Omental fat pad (tissue), 3 donors: ENCODE measurements at regions not wholly inside any gene's neighbourhood (a gene's known extent, or its start where the extent isn't known, plus 50 kb on each side); places are given as distances from the start of the nearest gene placed in this dataset.

Experiments used
- ATAC-seq: fragments of 150-250 bp; one replicate; pipeline ENCODE4 v1.9.1; 2016; ENCODE audit warnings: mild to moderate bottlenecking, moderate library complexity; ENCODE audit not compliant: low FRiP score
- DNase-seq: peaks from one replicate; pipeline ENCODE4 v3.0.0-alpha.2; 2019; ENCODE audit warnings: low spot score
- CTCF ChIP-seq, 3 donors: fragments of 450-650 bp; IDR thresholded peaks; one replicate each; pipeline ENCODE4 v1.5.1; 2016 to 2017; ENCODE audit warnings: antibody characterized with exemption in 3 of 3, mild to moderate bottlenecking in 3 of 3, moderate library complexity in 2 of 3

GRCh38 chr11:109075976-109076375 lies 346.0 kb upstream of the C11orf87 start:
- TF ChIP-seq CTCF (IDR thresholded peaks at IDR 0.05): no peak
- ATAC-seq (no peak), DNase-seq (no peak)

- no peak for ATAC-seq
- DNase-seq: no peak
- TF ChIP-seq CTCF (IDR thresholded peaks at IDR 0.05): no peak
Measured at GRCh38 chr11:109076870-109077269, 345.1 kb upstream of the C11orf87 start.

GRCh38 chr11:109077291-109077920 lies 344.6 kb upstream of the C11orf87 start:
- DNase-seq (no peak), ATAC-seq (no peak)
- TF ChIP-seq CTCF (IDR thresholded peaks at IDR 0.05): no peak

- ATAC-seq: no peak
- DNase-seq: no peak
- no peak for TF ChIP-seq CTCF (IDR thresholded peaks at IDR 0.05)
Measured at GRCh38 chr11:109085708-109086373, 336.1 kb upstream of the C11orf87 start.

- no peak for ATAC-seq
- DNase-seq: no peak
- no peak for TF ChIP-seq CTCF (IDR thresholded peaks at IDR 0.05)
Measured at GRCh38 chr11:109086931-109087330, 335.1 kb upstream of the C11orf87 start.

- TF ChIP-seq CTCF (IDR thresholded peaks at IDR 0.05): no peak
- ATAC-seq (no peak), DNase-seq (no peak)
Measured at GRCh38 chr11:109088086-109088485, 333.9 kb upstream of the C11orf87 start.

- TF ChIP-seq CTCF (IDR thresholded peaks at IDR 0.05): no peak
- DNase-seq: no peak
- no peak for ATAC-seq
Measured at GRCh38 chr11:109089144-109089543, 332.8 kb upstream of the C11orf87 start.
